NCI-H2196 (cell line): ENCODE measurements at regions not wholly inside any gene's neighbourhood (a gene's known extent, or its start where the extent isn't known, plus 50 kb on each side); places are given as distances from the start of the nearest gene placed in this dataset.

Experiments
- DNase-seq: peaks from one replicate; lab custom pipeline; 2025; ENCODE audit not compliant: unreplicated experiment; lab: John Stamatoyannopoulos, UW

- no peak for DNase-seq
Observed at GRCh38 chr10:107269626-107270025, 105.1 kb upstream of the SORCS1 start.

- no peak for DNase-seq
Observed at GRCh38 chr10:107264742-107265141, 100.2 kb upstream of the SORCS1 start.

DNA sequence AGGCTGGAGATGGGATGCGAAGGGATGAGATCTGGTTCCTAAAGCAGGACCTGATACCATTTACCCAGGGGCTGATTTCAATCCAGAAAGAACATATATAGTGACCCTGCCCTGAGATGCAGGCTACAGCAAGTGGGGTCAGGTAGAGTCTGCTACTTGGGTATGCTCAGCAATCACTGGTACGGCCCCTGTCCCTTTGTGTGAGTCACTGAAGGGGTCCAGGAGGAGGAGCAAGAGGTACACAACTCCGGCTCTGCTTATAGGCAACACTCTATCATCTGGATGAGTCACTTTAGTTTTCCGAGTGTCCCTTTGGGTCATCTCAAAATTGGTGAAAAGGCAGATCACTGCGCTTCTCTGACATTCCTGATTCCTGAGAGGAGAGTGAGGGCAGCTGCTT, 79.6 kb upstream of the SORCS1 start:
- DNase-seq: no peak

DNA sequence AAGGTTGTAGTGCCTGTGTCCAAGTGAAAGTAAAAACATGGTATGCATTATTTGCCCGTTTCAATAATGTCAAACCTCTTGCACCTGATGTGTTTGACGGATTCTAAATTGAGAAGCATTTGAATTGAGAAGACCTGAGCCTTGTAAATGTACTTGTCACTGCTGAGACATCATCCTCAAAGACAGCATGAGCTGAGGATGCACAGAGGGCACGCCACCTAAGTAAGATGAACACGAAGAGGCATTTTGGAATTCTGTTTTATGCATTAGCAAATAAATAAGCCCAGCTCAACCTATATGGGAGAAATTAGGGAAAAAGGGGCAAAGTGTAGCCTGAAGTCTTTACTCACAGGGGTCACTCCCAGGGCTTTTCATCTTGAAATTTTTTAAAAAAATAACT, 73.8 kb upstream of the SORCS1 start:
- no peak for DNase-seq

- DNase-seq: no peak
Observed at GRCh38 chr10:107232013-107232412, 67.5 kb upstream of the SORCS1 start.

- DNase-seq: no peak
Observed at GRCh38 chr10:107230887-107231286, 66.4 kb upstream of the SORCS1 start.

- DNase-seq: no peak
Observed at GRCh38 chr10:107215681-107216080, 51.2 kb upstream of the SORCS1 start.
